ACC112 (cell line): ENCODE measurements at regions not wholly inside any gene's neighbourhood (a gene's known extent, or its start where the extent isn't known, plus 50 kb on each side); places are given as distances from the start of the nearest gene placed in this dataset.

Experiments used
- H2AFZ ChIP-seq: fragments of 200-600 bp; sonication (generic); one replicate; pipeline ENCODE4 v1.6.0; 2017; ENCODE audit warnings: antibody characterized with exemption, low read length; ENCODE audit not compliant: unreplicated experiment
- H3K27ac ChIP-seq: fragments of 200-600 bp; sonication (generic); 2 replicates; pipeline ENCODE4 v1.5.1; 2014; ENCODE audit warnings: low read depth, mild to moderate bottlenecking, antibody characterized with exemption, low read length, moderate library complexity
- H3K27me3 ChIP-seq: fragments of 200-600 bp; sonication (generic); 2 replicates; pipeline ENCODE4 v1.6.1; 2014; ENCODE audit warnings: mild to moderate bottlenecking, antibody characterized with exemption, low read length, moderate library complexity, mixed read lengths; ENCODE audit not compliant: insufficient read depth
- H3K36me3 ChIP-seq: fragments of 200-600 bp; sonication (generic); 2 replicates; pipeline ENCODE4 v1.6.1; 2016; ENCODE audit warnings: mild to moderate bottlenecking, antibody characterized with exemption, low read length, moderate library complexity, mixed read lengths; ENCODE audit not compliant: insufficient read depth
- H3K4me1 ChIP-seq: fragments of 200-600 bp; sonication (generic); one replicate; pipeline ENCODE4 v1.6.1; 2016; ENCODE audit warnings: low read length, mixed read lengths; ENCODE audit not compliant: insufficient read depth, unreplicated experiment, control insufficient read depth
- H3K4me3 ChIP-seq: fragments of 200-600 bp; sonication (generic); 2 replicates; pipeline ENCODE4 v1.5.1; 2014; ENCODE audit warnings: mild to moderate bottlenecking, low read depth, low read length
- H3K79me2 ChIP-seq: fragments of 200-600 bp; sonication (generic); one replicate; pipeline ENCODE4 v1.6.0; 2016; ENCODE audit warnings: low read length; ENCODE audit not compliant: control insufficient read depth, unreplicated experiment, insufficient read depth

GRCh38 chr12:74980510-74980909 lies 229.1 kb downstream of the KCNC2 start:
- Histone ChIP-seq H3K4me3 (no peak overlapping the region), H3K4me1 (no peaks in the 10 kb centered on the region), H3K36me3 (no peaks in the 10 kb centered on the region), H2AFZ (no peak overlapping the region), H3K27ac (no peak overlapping the region), H3K27me3 (peaks cover 19% of the 10 kb centered on the region; the same call in 1 of the 2 replicates), H3K79me2 (no peaks in the 10 kb centered on the region)

- no peaks in the 10 kb centered on the region for H3K79me2 ChIP-seq
- H2AFZ ChIP-seq: no peak overlapping the region
- H3K36me3 ChIP-seq: no peaks in the 10 kb centered on the region
- H3K27me3 ChIP-seq: peaks cover 19% of the 10 kb centered on the region; the same call in 1 of the 2 replicates
- H3K27ac ChIP-seq: no peak overlapping the region
- H3K4me1 ChIP-seq: no peaks in the 10 kb centered on the region
- no peak overlapping the region for H3K4me3 ChIP-seq
These were observed 228.1 kb downstream of the KCNC2 start for GRCh38 chr12:74981541-74981940.

GRCh38 chr12:74983917-74984316 lies 225.7 kb downstream of the KCNC2 start:
- no peaks in the 10 kb centered on the region for H3K36me3 ChIP-seq

GRCh38 chr12:74984631-74985030 lies 225.0 kb downstream of the KCNC2 start:
- no peak overlapping the region for H3K27ac ChIP-seq

More at GRCh38 chr12:74983917-74984316, 225.7 kb downstream of the KCNC2 start:
- Histone ChIP-seq H3K4me3 (no peak overlapping the region), H3K27me3 (peaks cover 17% of the 10 kb centered on the region; the same call in 1 of the 2 replicates), H3K79me2 (no peaks in the 10 kb centered on the region), H2AFZ (no peak overlapping the region), H3K4me1 (no peaks in the 10 kb centered on the region), H3K27ac (no peak overlapping the region)

GRCh38 chr12:74985293-74985985 lies 224.2 kb downstream of the KCNC2 start:
- H3K27ac ChIP-seq: no peak overlapping the region
- no peaks in the 10 kb centered on the region for H3K36me3 ChIP-seq
- no peak overlapping the region for H2AFZ ChIP-seq
- H3K79me2 ChIP-seq: no peaks in the 10 kb centered on the region
- H3K27me3 ChIP-seq: peaks cover 17% of the 10 kb centered on the region; the same call in 1 of the 2 replicates
- H3K4me1 ChIP-seq: no peaks in the 10 kb centered on the region
- no peak overlapping the region for H3K4me3 ChIP-seq

More at GRCh38 chr12:74984631-74985030, 225.0 kb downstream of the KCNC2 start:
- Histone ChIP-seq H3K27me3 (peaks cover 17% of the 10 kb centered on the region; the same call in 1 of the 2 replicates), H3K79me2 (no peaks in the 10 kb centered on the region), H3K36me3 (no peaks in the 10 kb centered on the region), H3K4me3 (no peak overlapping the region), H3K4me1 (no peaks in the 10 kb centered on the region), H2AFZ (no peak overlapping the region)

- no peak overlapping the region for H3K27ac ChIP-seq
- H3K4me3 ChIP-seq: no peak overlapping the region
- H2AFZ ChIP-seq: no peak overlapping the region
- peaks cover 17% of the 10 kb centered on the region; the same call in 1 of the 2 replicates for H3K27me3 ChIP-seq
- H3K36me3 ChIP-seq: no peaks in the 10 kb centered on the region
- no peaks in the 10 kb centered on the region for H3K4me1 ChIP-seq
- H3K79me2 ChIP-seq: no peaks in the 10 kb centered on the region
These were observed 223.7 kb downstream of the KCNC2 start for GRCh38 chr12:74985986-74986319.

GRCh38 chr12:74988156-74988555 lies 221.5 kb downstream of the KCNC2 start:
- no peak overlapping the region for H3K27ac ChIP-seq
- H3K27me3 ChIP-seq: peaks cover 9% of the 10 kb centered on the region; the same call in 1 of the 2 replicates
- no peaks in the 10 kb centered on the region for H3K79me2 ChIP-seq
- no peak overlapping the region for H3K4me3 ChIP-seq
- no peak overlapping the region for H2AFZ ChIP-seq
- no peaks in the 10 kb centered on the region for H3K36me3 ChIP-seq
- no peaks in the 10 kb centered on the region for H3K4me1 ChIP-seq
